HEK293T (cell line): ENCODE measurements at regions not wholly inside any gene's neighbourhood (a gene's known extent, or its start where the extent isn't known, plus 50 kb on each side); places are given as distances from the start of the nearest gene placed in this dataset.

Experiments used
- CTCF ChIA-PET: fragments of 350-600 bp; formaldehyde crosslinking; extraction: SDS; loops from one replicate; lab custom pipeline; 2021; ENCODE audit warnings: antibody characterized with exemption, inconsistent platforms; lab: Yijun Ruan, JAX
- POLR2A ChIA-PET: fragments of 350-600 bp; formaldehyde crosslinking; extraction: SDS; loops from one replicate; lab custom pipeline; 2020; ENCODE audit warnings: antibody characterized with exemption, inconsistent platforms; lab: Yijun Ruan, JAX
- DNase-seq: peaks from one replicate; pipeline ENCODE4 v3.0.0; 2012; ENCODE audit warnings: mixed read lengths; ENCODE audit errors: extremely low spot score
- ARNT ChIP-seq: fragments of 450-650 bp; IDR thresholded peaks from 2 replicates; pipeline ENCODE4 v1.6.1; 2017; ENCODE audit warnings: mild to moderate bottlenecking
- BHLHE40 ChIP-seq: fragments of 450-650 bp; IDR thresholded peaks from 2 replicates; pipeline ENCODE4 v1.6.1; 2016; ENCODE audit warnings: mild to moderate bottlenecking, moderate library complexity, borderline replicate concordance
- CTBP1 ChIP-seq: fragments of 450-650 bp; IDR thresholded peaks from 2 replicates; pipeline ENCODE4 v1.6.1; 2016; ENCODE audit warnings: borderline replicate concordance
- ELF4 ChIP-seq: fragments of 450-650 bp; IDR thresholded peaks from 2 replicates; pipeline ENCODE4 v1.6.1; 2017; ENCODE audit warnings: antibody characterized with exemption
- FOXA1 ChIP-seq: fragments of 450-650 bp; IDR thresholded peaks from 2 replicates; pipeline ENCODE4 v1.6.1; 2016; ENCODE audit warnings: mild to moderate bottlenecking
- FOXK2 ChIP-seq: fragments of 450-650 bp; IDR thresholded peaks from 2 replicates; pipeline ENCODE4 v1.6.1; 2016; ENCODE audit warnings: mild to moderate bottlenecking
- FOXM1 ChIP-seq: fragments of 450-650 bp; IDR thresholded peaks from 2 replicates; pipeline ENCODE4 v1.6.1; 2017; ENCODE audit warnings: mild to moderate bottlenecking, borderline replicate concordance
- HDGF ChIP-seq: fragments of 450-650 bp; IDR thresholded peaks from 2 replicates; pipeline ENCODE4 v1.6.1; 2017; ENCODE audit warnings: antibody characterized with exemption, borderline replicate concordance
- L3MBTL2 ChIP-seq: fragments of 450-650 bp; conservative IDR thresholded peaks from 2 replicates; pipeline ENCODE4 v1.6.1; 2016; ENCODE audit warnings: mild to moderate bottlenecking
- LEF1 ChIP-seq: fragments of 450-650 bp; IDR thresholded peaks from 2 replicates; pipeline ENCODE4 v1.6.1; 2017; ENCODE audit warnings: mild to moderate bottlenecking, borderline replicate concordance
- NFRKB ChIP-seq: fragments of 450-650 bp; IDR thresholded peaks from 2 replicates; pipeline ENCODE4 v1.6.1; 2016; ENCODE audit warnings: mild to moderate bottlenecking, moderate library complexity
- PKNOX1 ChIP-seq: fragments of 450-650 bp; IDR thresholded peaks from 2 replicates; pipeline ENCODE4 v1.6.1; 2016
- SP1 ChIP-seq: fragments of 450-650 bp; IDR thresholded peaks from 2 replicates; pipeline ENCODE4 v1.6.1; 2017
- SUZ12 ChIP-seq: fragments of 450-650 bp; IDR thresholded peaks from 2 replicates; pipeline ENCODE4 v1.6.1; 2016; ENCODE audit warnings: mild to moderate bottlenecking
- TARDBP ChIP-seq: fragments of 450-650 bp; IDR thresholded peaks from 2 replicates; pipeline ENCODE4 v1.6.1; 2016
- ZNF384 ChIP-seq: fragments of 450-650 bp; IDR thresholded peaks from 2 replicates; pipeline ENCODE4 v1.6.1; 2016

DNA sequence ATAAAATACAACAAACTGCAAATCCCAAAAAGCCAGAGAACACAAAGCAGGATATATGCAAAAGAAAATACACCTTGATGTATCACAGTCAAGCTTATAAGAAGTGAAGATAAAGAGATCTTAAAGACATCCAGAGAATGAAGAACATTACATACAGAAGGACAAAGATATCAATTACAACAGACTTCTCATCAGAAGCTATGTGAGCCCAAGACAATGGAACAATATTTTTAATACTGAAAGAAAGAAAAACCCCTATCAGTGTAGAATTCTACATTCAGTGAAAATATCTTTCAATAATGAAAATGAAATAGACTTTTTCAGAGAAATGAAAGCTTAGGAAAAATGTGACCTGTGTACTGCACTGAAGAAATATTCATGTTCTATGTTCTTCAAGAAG lies 104.5 kb upstream of the PHACTR3 start:
- ChIA-PET CTCF (no interaction called here), POLR2A (no interaction called here)
- TF ChIP-seq FOXM1 (no peak), BHLHE40 (no peak), PKNOX1 (no peak), SP1 (no peak), ZNF384 (no peak), TARDBP (no peak), L3MBTL2 (no peak), SUZ12 (no peak), LEF1 (no peak), ELF4 (no peak), CTBP1 (no peak), HDGF (no peak), NFRKB (no peak), FOXK2 (no peak), ARNT (no peak), FOXA1 (no peak)
- DNase-seq: no peak

GRCh38 chr20:59508729-59509128 lies 95.6 kb upstream of the PHACTR3 start:
- CTCF ChIA-PET: no interaction called here
- DNase-seq: no peak
- TF ChIP-seq PKNOX1 (no peak), FOXA1 (no peak), NFRKB (no peak), HDGF (no peak), SUZ12 (no peak), ZNF384 (no peak), ARNT (no peak)
- POLR2A ChIA-PET: no interaction called here

- no peak for TF ChIP-seq NFRKB
- TF ChIP-seq FOXA1: no peak
- TF ChIP-seq FOXK2: no peak
- no peak for TF ChIP-seq ARNT
- no peak for TF ChIP-seq HDGF
- TF ChIP-seq SP1: no peak
- no peak for TF ChIP-seq FOXM1
- no peak for TF ChIP-seq BHLHE40
- no peak for TF ChIP-seq ZNF384
- TF ChIP-seq ELF4: no peak
- TF ChIP-seq SUZ12: no peak
- no peak for TF ChIP-seq L3MBTL2
- no peak for TF ChIP-seq CTBP1
- TF ChIP-seq PKNOX1: no peak
- TF ChIP-seq TARDBP: no peak
- TF ChIP-seq LEF1: no peak
Measured at GRCh38 chr20:59512651-59513050, 91.7 kb upstream of the PHACTR3 start.

DNA sequence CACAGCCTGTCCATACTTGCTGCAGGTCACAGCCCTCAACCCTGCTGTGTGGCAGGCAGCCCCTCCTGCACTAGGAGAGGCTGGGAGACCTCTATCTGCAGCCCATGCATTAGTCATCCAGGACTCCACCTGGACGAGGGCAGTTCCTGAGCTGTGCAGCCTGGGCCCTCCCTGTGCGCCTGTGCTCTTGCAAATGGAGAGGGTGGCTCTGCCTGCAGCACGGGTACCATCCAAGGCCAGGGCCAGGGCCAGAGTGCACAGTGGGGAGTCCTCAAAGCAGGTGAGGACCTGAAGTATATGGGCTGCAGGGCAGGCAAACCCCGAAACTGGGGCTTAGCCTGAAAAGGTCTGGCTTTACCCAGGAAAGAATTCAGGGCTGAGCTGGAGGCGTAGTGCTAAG lies 89.8 kb upstream of the PHACTR3 start:
- CTCF ChIA-PET: interaction anchor here (1.8 to 1.9 kb wide), 2 partner anchors 11 to 14 kb away, joined by 6 to 9 read pairs; no protein-coding TSS in a partner anchor
- no peak for TF ChIP-seq FOXM1
- TF ChIP-seq HDGF: no peak
- no peak for TF ChIP-seq PKNOX1
- TF ChIP-seq BHLHE40: no peak
- TF ChIP-seq NFRKB: no peak
- no peak for TF ChIP-seq L3MBTL2
- TF ChIP-seq FOXA1: no peak
- TF ChIP-seq ARNT: no peak
- no peak for TF ChIP-seq ELF4
- no peak for TF ChIP-seq TARDBP
- TF ChIP-seq LEF1: no peak
- no peak for TF ChIP-seq ZNF384
- no peak for TF ChIP-seq SP1
- TF ChIP-seq SUZ12: no peak
- TF ChIP-seq CTBP1: no peak
- TF ChIP-seq FOXK2: no peak
- DNase-seq: no peak
- POLR2A ChIA-PET: no interaction called here

More at GRCh38 chr20:59512651-59513050, 91.7 kb upstream of the PHACTR3 start:
- CTCF ChIA-PET: no interaction called here
- POLR2A ChIA-PET: no interaction called here
- no peak for DNase-seq

- ChIA-PET CTCF (interaction anchor here (1.8 to 1.9 kb wide), 2 partner anchors 11 to 13 kb away, joined by 6 to 9 read pairs; no protein-coding TSS in a partner anchor), POLR2A (no interaction called here)
- TF ChIP-seq SUZ12 (no peak), LEF1 (no peak), L3MBTL2 (no peak), NFRKB (no peak), HDGF (no peak), FOXK2 (no peak), BHLHE40 (no peak), ELF4 (no peak), FOXA1 (no peak), CTBP1 (no peak), ARNT (no peak)
- DNase-seq: peak; percentile 84
Measured at GRCh38 chr20:59515013-59515905, 89.1 kb upstream of the PHACTR3 start.
